ENCODE measurements at regions not wholly inside any gene's neighbourhood (a gene's known extent, or its start where the extent isn't known, plus 50 kb on each side); places are given as distances from the start of the nearest gene placed in this dataset.

GRCh38 chr2:145483854-145484253 lies 963.9 kb upstream of the ZEB2 start:
- TF ChIP-seq CTCF (conservative IDR thresholded peaks at IDR 0.05) (no peak), EZH2 (IDR thresholded peaks at IDR 0.05; ENCODE audit: low read depth) (no peak)
